Cerebellar cortex (tissue), 1 donor: ENCODE measurements at regions not wholly inside any gene's neighbourhood (a gene's known extent, or its start where the extent isn't known, plus 50 kb on each side); places are given as distances from the start of the nearest gene placed in this dataset.
"Not testable (repeated sequence)": the region's sequence is repeated elsewhere in the genome, so short reads cannot be mapped to it uniquely, and the experiment has no call there.

ENCODE experiments used
- DNase-seq: peaks from one replicate; pipeline ENCODE4 v3.0.0-alpha.2; 2015; ENCODE audit warnings: low spot score

GRCh38 chr12:14032191-14032590 lies 50.8 kb upstream of the GRIN2B start:
- DNase-seq: not testable (repeated sequence)

- no peak for DNase-seq
These were observed 62.4 kb upstream of the GRIN2B start for GRCh38 chr12:14043776-14044175.

DNA sequence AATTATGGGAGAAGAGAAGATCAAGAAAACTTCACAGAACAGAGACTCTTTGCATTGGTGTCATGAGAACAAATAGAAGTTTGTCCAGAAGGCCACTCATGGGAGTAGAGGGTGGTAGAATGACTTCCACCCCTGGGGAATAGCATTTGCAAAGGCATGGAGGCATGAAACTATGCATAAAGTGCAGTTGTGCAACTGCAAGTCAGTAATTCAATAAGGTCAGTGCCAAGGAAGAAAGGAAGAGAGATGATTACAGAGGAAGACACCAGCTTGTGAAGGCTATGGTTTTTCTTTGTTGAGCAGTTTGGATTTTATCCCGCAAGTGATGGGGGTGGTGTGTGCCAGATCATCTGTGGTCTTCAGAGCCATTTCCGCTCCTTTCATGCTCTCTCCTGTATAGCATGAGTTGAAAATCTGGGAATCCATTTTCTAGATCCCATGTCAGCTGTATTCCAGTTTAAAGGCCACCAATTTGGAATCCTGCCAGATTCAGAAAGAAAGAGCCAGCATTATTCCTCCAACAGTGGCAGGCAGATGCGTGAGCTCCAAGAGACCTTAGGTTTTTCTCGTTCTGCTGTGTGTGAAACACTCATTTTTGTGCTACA lies 67.6 kb upstream of the GRIN2B start:
- DNase-seq: no peak

- no peak for DNase-seq
These were observed 76.5 kb upstream of the GRIN2B start for GRCh38 chr12:14057895-14058294.

DNA sequence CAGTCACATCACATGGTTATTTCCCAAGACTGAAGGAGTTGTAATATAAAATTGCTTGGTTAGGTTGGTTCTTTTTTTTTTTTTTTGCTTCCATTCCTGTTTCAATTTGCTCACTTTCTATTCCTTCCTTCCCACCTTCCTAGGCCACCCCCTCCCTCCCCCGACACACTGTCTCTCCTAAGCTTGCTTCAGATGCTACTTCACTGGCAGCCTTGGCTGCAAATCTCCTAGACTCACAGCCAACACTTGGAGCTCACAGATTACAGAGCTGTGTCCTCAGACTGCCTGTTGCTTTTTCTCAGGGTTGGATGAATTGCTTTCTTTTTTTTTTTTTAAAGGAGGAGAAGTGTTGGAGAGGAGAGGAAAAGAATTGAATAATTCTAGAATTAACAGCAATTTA lies 77.3 kb upstream of the GRIN2B start:
- DNase-seq: no peak

DNA sequence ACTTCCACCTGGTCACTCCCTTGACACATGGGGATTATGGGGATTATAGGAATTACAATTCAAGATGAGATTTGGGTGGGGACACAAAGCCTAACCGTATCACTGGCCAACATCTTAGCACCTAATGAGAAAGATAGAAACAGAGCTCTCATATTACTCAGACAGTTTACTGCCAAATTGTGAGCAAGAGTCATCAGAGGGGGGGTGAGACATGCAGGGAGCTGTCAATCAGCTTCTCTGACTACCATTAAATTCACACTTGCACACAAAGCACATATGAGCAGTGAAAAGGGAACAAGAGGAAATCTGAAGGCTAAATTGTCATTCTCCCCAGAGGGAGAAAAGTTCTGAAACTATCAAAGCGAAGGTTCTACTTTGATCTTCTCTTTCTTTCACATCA lies 78.1 kb upstream of the GRIN2B start:
- no peak for DNase-seq

DNA sequence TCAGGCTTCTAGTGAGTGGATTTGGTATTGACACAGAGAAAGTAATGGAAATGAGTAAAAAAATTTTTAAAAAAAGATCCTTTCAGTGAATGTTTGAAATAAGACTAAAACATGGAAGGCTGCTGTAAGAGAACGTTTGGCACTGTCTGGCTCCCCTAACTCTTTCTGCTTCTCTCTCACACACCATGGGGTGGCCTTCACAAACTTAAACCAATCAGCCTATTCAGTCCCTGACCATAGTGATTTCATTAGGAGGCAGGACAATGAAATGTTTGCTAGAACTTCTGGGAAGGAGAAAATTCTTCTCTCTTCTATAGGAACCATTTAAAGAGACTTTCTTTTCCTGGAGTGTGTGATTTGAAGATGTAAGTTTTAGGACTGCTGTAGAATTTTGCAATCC lies 84.2 kb upstream of the GRIN2B start:
- DNase-seq: no peak

DNA sequence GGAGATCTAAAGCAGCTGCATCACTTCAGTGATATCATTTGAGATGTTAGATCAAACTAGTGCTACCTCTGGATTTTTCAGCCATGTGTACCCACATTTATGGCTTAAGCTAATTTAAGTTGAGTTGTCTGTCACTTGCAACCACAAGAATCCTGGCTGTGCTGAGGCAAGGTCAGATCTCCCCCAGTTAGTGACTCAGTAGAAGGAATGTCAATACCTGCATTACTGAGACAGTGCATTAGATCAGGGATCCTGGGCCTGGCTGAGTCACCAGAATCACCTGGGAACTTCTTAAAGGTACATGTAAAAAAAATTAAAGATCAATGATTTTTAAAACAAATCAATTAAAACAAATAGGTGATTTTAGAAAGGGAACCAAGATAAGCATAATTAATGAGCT lies 84.6 kb upstream of the GRIN2B start:
- no peak for DNase-seq

DNA sequence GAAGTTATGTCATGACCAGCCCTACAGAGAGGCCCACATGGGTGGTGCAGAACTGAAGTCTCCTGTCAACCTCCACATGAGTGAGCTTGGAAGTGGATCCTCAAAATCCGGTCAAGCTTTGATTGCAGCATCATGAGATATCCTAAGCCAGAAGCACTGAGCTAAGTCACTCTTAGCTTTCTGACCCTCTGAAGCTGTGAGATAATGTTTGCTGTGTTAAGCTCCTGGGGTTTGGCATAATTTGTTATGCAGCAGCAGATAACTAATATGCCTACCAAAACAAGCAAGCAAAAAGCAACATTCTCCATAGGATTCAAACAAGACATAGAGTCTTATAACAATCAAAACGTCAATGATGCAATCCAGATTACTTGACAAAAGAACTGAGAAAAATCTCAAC lies 87.6 kb upstream of the GRIN2B start:
- DNase-seq: no peak

GRCh38 chr12:14071833-14072232 lies 90.4 kb upstream of the GRIN2B start:
- no peak for DNase-seq

DNA sequence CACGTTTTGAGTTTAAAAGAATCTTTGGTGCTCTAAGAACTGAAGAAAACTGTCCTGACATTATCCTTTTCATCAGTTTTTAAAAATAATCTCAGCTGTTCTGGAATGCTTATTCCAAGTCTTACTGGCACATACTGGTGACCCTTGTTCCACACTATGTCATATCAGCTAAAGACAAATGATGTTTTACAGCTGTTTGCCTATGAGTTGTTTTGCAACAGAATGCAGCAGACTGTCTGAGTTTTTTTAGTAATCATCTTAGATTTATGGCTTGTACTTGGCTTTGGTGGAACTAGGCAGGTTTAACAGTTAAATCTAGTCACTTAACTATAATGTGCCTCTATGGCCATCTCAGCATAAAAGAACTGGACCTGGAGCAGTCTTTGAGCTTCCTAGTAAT lies 91.6 kb upstream of the GRIN2B start:
- no peak for DNase-seq

GRCh38 chr12:14075797-14076393 lies 94.5 kb upstream of the GRIN2B start:
- DNase-seq: no peak

DNA sequence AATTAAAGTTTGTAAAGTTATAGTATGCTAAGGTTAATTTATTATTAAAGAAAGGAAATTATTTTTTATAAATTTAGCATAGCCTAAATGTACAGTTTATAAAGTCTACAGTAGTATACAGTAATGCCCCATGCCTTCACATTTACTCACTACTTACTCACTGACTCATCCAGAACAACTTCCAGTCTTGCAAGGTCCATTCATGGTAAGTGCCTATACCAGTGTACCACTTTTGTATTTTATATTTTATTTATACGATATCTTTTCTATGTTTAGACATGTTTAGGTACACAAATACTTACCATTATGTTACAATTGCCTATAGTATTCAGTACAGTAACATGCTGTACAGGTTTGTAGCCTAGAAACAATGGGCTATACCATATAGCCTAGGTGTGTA lies 95.1 kb upstream of the GRIN2B start:
- no peak for DNase-seq

DNA sequence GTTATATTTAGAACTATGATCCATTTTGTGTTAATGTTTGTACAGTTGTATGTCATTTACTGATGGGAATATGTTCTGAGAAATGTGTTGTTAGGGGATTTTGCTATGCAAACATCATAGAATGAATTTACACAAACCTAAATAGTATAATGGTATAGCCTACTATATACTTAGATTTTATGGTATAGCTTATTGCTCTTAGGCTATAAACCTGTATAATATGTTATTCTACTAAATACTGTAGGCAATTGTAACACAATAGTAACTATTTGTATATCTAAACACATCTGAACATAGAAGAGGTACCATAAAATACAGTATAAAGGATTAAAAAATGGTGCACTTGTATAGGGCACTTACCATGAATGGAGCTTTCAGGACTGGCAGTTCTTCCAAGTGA lies 105.4 kb upstream of the GRIN2B start:
- no peak for DNase-seq

DNA sequence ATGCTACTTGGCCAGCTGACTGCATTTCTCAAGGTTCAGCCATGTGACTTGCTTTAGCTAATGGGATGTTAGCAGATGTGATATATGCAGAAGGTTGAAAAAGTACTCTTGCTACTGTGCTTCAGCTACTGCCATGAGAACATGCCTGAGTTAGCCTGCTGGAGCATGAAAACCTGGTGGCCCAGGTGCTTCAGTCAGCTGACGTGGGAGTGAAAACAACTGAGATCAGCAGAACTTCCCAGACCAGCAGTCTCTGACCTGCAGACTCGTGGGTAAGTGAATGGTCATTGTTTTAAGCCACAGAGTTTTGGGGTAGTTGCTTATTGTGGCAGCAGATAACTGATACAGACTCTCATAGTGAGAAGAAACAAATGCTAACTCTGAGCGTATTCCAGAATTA lies 118.6 kb upstream of the GRIN2B start:
- no peak for DNase-seq

- DNase-seq: not testable (repeated sequence)
These were observed 120.2 kb upstream of the GRIN2B start for GRCh38 chr12:14101556-14101955.

DNA sequence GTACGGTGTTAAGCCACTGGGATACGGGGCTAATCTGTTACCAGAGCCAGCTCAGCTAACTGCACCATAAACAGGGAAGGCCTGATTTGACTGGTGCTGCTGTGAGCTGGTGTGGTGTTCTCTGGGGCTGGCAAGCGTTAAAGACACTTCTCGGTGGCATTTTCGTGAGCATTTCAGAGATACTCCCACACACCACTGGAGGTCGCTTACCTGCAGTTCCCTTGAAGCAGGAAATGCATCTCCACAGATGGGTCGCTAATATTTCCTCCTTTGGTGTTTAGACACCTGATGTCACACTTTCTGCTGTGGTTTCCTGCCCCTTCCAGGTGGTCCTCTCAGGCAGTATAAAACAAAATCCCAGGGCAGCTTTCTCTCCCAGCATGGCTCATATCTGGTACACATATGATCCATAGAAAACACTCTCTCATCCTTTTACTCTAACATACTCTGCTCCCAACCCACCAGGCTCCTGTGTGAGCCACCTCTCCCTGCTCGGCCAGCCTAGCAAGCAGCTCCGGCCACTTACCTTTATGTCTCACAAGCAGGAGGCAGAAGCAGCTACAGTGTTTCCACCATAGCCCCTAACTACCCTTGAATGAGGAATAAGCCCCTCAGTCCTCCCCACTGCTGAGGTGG lies 129.9 kb upstream of the GRIN2B start:
- DNase-seq: peak; percentile 6

- DNase-seq: no peak
These were observed 131.6 kb upstream of the GRIN2B start for GRCh38 chr12:14113031-14113430.

GRCh38 chr12:14126692-14127091 lies 145.3 kb upstream of the GRIN2B start:
- no peak for DNase-seq

GRCh38 chr12:14129611-14130195 lies 148.3 kb upstream of the GRIN2B start:
- DNase-seq: no peak

DNA sequence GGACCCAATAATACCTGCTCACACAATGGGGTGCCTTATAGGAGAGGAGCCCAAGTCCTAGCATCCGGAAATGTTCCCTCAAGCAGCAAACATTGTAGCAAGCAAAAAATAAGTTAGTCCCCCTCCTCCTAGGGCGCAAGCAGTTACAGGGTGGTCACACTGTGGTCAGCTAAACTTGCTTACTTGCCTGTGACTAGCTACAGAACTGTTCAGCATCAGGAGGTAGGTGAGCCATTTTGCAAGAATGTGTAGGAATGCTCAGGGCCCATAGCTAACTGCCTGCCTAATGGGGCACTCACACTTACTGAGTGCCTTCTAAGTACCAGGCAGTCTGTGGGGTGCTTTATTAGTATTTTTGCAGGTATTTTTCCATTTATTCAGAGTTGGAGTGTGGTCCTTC lies 154.6 kb upstream of the GRIN2B start:
- no peak for DNase-seq

GRCh38 chr12:14138495-14138894 lies 157.1 kb upstream of the GRIN2B start:
- DNase-seq: no peak

- no peak for DNase-seq
These were observed 167.3 kb upstream of the GRIN2B start for GRCh38 chr12:14148489-14149270.
